GM13977 (cell line): ENCODE measurements at regions not wholly inside any gene's neighbourhood (a gene's known extent, or its start where the extent isn't known, plus 50 kb on each side); places are given as distances from the start of the nearest gene placed in this dataset.
"Not testable (repeated sequence)": the region's sequence is repeated elsewhere in the genome, so short reads cannot be mapped to it uniquely, and the experiment has no call there.

Experiments used
- DNase-seq: peaks from one replicate; pipeline ENCODE4 v3.0.0; 2012; ENCODE audit warnings: low spot score
- CTCF ChIP-seq: IDR thresholded peaks from 2 replicates; pipeline ENCODE4 v1.5.1; 2012; ENCODE audit warnings: mild to moderate bottlenecking, control low read depth; ENCODE audit not compliant: insufficient read depth; ENCODE audit errors: extremely low read depth, missing control alignments
- in situ Hi-C: fragments of 300-500 bp; cut with MboI; formaldehyde crosslinking; loops from one replicate; pipeline ENCODE4 v1.12.0; 2022; ENCODE audit warnings: low sequenced_read_pairs, low pct_unique_long_range_greater_than_20kb, mixed read lengths, inconsistent platforms; ENCODE audit not compliant: unreplicated experiment

GRCh38 chr9:34782372-34782771 is 72.4 kb upstream of the CCL21 start:
- TF ChIP-seq CTCF, result no peak
- DNase-seq, result no peak
- in situ Hi-C loops, result no loop called here

- in situ Hi-C loops, result no loop called here
- DNase-seq, result no peak
- no peak for TF ChIP-seq CTCF
Observed at GRCh38 chr9:34777666-34778065, 67.7 kb upstream of the CCL21 start.

- no peak for TF ChIP-seq CTCF
- DNase-seq, result no peak
- in situ Hi-C loops, result no loop called here
Observed at GRCh38 chr9:34773955-34774354, 64.0 kb upstream of the CCL21 start.

- DNase-seq, result no peak
- TF ChIP-seq CTCF, result no peak
- in situ Hi-C loops, result no loop called here
Observed at GRCh38 chr9:34773306-34773910, 63.5 kb upstream of the CCL21 start.

GRCh38 chr9:34771007-34771406 is 61.1 kb upstream of the CCL21 start:
- no peak for DNase-seq
- no peak for TF ChIP-seq CTCF
- in situ Hi-C loops, result no loop called here

GRCh38 chr9:34767087-34767486 is 57.2 kb upstream of the CCL21 start:
- DNase-seq, in situ Hi-C loops: not testable (repeated sequence)

GRCh38 chr9:34760196-34761040 is 50.5 kb upstream of the CCL21 start:
- in situ Hi-C loops, result not testable (repeated sequence)
- DNase-seq, result peak; percentile 67
- TF ChIP-seq CTCF, result peak; percentile 82
